ENCODE measurements at regions not wholly inside any gene's neighbourhood (a gene's known extent, or its start where the extent isn't known, plus 50 kb on each side); places are given as distances from the start of the nearest gene placed in this dataset.
"Not testable (repeated sequence)": the region's sequence is repeated elsewhere in the genome, so short reads cannot be mapped to it uniquely, and the experiment has no call there.

GRCh38 chr6:9136141-9136822 lies 700.9 kb upstream of the SLC35B3 start:
- no peaks in the 10 kb centered on the region for H3K36me3 Mint-ChIP-seq
- no peak overlapping the region for H3K27ac Mint-ChIP-seq
- no peaks in the 10 kb centered on the region for H3K27me3 Mint-ChIP-seq
- Histone ChIP-seq H3K4me3 (ENCODE audit: control insufficient read depth in 1 of 2, extremely low read depth in 1 of 2, low read length in 1 of 2) (no peak overlapping the region), H3K27me3 (replicated peaks in 1 of 2; ENCODE audit: control insufficient read depth in 2 of 2, extremely low read depth in 1 of 2, insufficient read depth in 2 of 2, low read length in 1 of 2) (no peaks in the 10 kb centered on the region), H3K27ac (ENCODE audit: low read length) (no peak overlapping the region), H3K4me1 (ENCODE audit: control insufficient read depth in 1 of 2, extremely low read depth in 1 of 2, insufficient read depth in 2 of 2, low read length in 2 of 2) (no peaks in the 10 kb centered on the region), H3K36me3 (ENCODE audit: control insufficient read depth in 2 of 2, extremely low read depth in 1 of 2, insufficient read depth in 1 of 2, low read length in 1 of 2) (no peaks in the 10 kb centered on the region), H3K9me3 (no peaks in the 10 kb centered on the region)
- peaks cover 0 to 4% (median 0%) of the 10 kb centered on the region in 3 donors for H3K9me3 Mint-ChIP-seq
- DNase-seq (no peak), ATAC-seq (replicated peaks in 1 of 4) (no peak)
- H3K4me3 Mint-ChIP-seq: no peak overlapping the region
- no peaks in the 10 kb centered on the region for H3K4me1 Mint-ChIP-seq
- 40% methylated on average over 1 of the region's 2 CpGs for WGBS (ENCODE audit: insufficient coverage)
- POLR2A ChIA-PET: no interaction called here
- CTCF ChIA-PET: no interaction called here

- CTCF ChIA-PET: no interaction called here
- 7% methylated on average over 7 of the region's 8 CpGs for WGBS (ENCODE audit: insufficient coverage)
- no peak for DNase-seq
Observed at GRCh38 chr6:9131616-9132015, 696.3 kb upstream of the SLC35B3 start.

GRCh38 chr6:9131201-9131600 lies 695.9 kb upstream of the SLC35B3 start:
- ATAC-seq (replicated peaks in 1 of 4) (no peak), DNase-seq (no peak)
- Mint-ChIP-seq H3K27ac (no peak overlapping the region), H3K4me1 (no peaks in the 10 kb centered on the region), H3K36me3 (no peaks in the 10 kb centered on the region), H3K9me3 (peaks cover 0 to 4% (median 4%) of the 10 kb centered on the region in 3 donors), H3K4me3 (no peak overlapping the region), H3K27me3 (no peaks in the 10 kb centered on the region)
- Histone ChIP-seq H3K27me3 (replicated peaks in 1 of 2; ENCODE audit: control insufficient read depth in 2 of 2, extremely low read depth in 1 of 2, insufficient read depth in 2 of 2, low read length in 1 of 2) (no peaks in the 10 kb centered on the region), H3K27ac (ENCODE audit: low read length) (no peak overlapping the region), H3K4me3 (ENCODE audit: control insufficient read depth in 1 of 2, extremely low read depth in 1 of 2, low read length in 1 of 2) (no peak overlapping the region), H3K4me1 (ENCODE audit: control insufficient read depth in 1 of 2, extremely low read depth in 1 of 2, insufficient read depth in 2 of 2, low read length in 2 of 2) (no peaks in the 10 kb centered on the region), H3K36me3 (ENCODE audit: control insufficient read depth in 2 of 2, extremely low read depth in 1 of 2, insufficient read depth in 1 of 2, low read length in 1 of 2) (no peaks in the 10 kb centered on the region), H3K9me3 (no peaks in the 10 kb centered on the region)
- no CpG with 5 or more reads among the region's 3 CpGs for WGBS (ENCODE audit: insufficient coverage)
- POLR2A ChIA-PET: interaction anchor here in 1 of 2 donors (0.5 kb wide), 1 partner anchor 224 kb away, joined by 4 read pairs; no protein-coding TSS in a partner anchor
- CTCF ChIA-PET: no interaction called here

More at GRCh38 chr6:9131616-9132015, 696.3 kb upstream of the SLC35B3 start:
- H3K9me3 ChIP-seq: no peaks in the 10 kb centered on the region
- H3K27me3 Mint-ChIP-seq: no peaks in the 10 kb centered on the region
- POLR2A ChIA-PET: interaction anchor here in 1 of 2 donors (0.5 kb wide), 1 partner anchor 224 kb away, joined by 4 read pairs; no protein-coding TSS in a partner anchor
- H3K4me1 ChIP-seq (ENCODE audit: control insufficient read depth in 1 of 2, extremely low read depth in 1 of 2, insufficient read depth in 2 of 2, low read length in 2 of 2): no peaks in the 10 kb centered on the region
- no peaks in the 10 kb centered on the region for H3K36me3 Mint-ChIP-seq
- no peaks in the 10 kb centered on the region for H3K27me3 ChIP-seq (replicated peaks in 1 of 2; ENCODE audit: control insufficient read depth in 2 of 2, extremely low read depth in 1 of 2, insufficient read depth in 2 of 2, low read length in 1 of 2)
- no peaks in the 10 kb centered on the region for H3K4me1 Mint-ChIP-seq
- no peak overlapping the region for H3K4me3 ChIP-seq (ENCODE audit: control insufficient read depth in 1 of 2, extremely low read depth in 1 of 2, low read length in 1 of 2)
- peaks cover 0 to 4% (median 4%) of the 10 kb centered on the region in 3 donors for H3K9me3 Mint-ChIP-seq
- H3K4me3 Mint-ChIP-seq: no peak overlapping the region
- H3K27ac Mint-ChIP-seq: no peak overlapping the region
- ATAC-seq (replicated peaks in 1 of 4): no peak
- H3K27ac ChIP-seq (ENCODE audit: low read length): no peak overlapping the region
- H3K36me3 ChIP-seq (ENCODE audit: control insufficient read depth in 2 of 2, extremely low read depth in 1 of 2, insufficient read depth in 1 of 2, low read length in 1 of 2): no peaks in the 10 kb centered on the region

GRCh38 chr6:9128970-9129369 lies 693.6 kb upstream of the SLC35B3 start:
- no peak overlapping the region for H3K27ac Mint-ChIP-seq
- POLR2A ChIA-PET: no interaction called here
- H3K27me3 Mint-ChIP-seq: no peaks in the 10 kb centered on the region
- no peaks in the 10 kb centered on the region for H3K36me3 ChIP-seq (ENCODE audit: control insufficient read depth in 2 of 2, extremely low read depth in 1 of 2, insufficient read depth in 1 of 2, low read length in 1 of 2)
- 63% methylated on average over 1 of the region's 2 CpGs for WGBS (ENCODE audit: insufficient coverage)
- H3K4me3 Mint-ChIP-seq: no peak overlapping the region
- CTCF ChIA-PET: interaction anchor here in 1 of 2 donors (0.6 kb wide), 1 partner anchor 15 kb away, joined by 4 read pairs; no protein-coding TSS in a partner anchor
- H3K9me3 ChIP-seq: no peaks in the 10 kb centered on the region
- H3K27me3 ChIP-seq (replicated peaks in 1 of 2; ENCODE audit: control insufficient read depth in 2 of 2, extremely low read depth in 1 of 2, insufficient read depth in 2 of 2, low read length in 1 of 2): no peaks in the 10 kb centered on the region
- H3K36me3 Mint-ChIP-seq: no peaks in the 10 kb centered on the region
- ATAC-seq (replicated peaks in 1 of 4) (no peak), DNase-seq (no peak)
- H3K27ac ChIP-seq (ENCODE audit: low read length): no peak overlapping the region
- no peaks in the 10 kb centered on the region for H3K4me1 ChIP-seq (ENCODE audit: control insufficient read depth in 1 of 2, extremely low read depth in 1 of 2, insufficient read depth in 2 of 2, low read length in 2 of 2)
- H3K9me3 Mint-ChIP-seq: peaks cover 4 to 12% (median 12%) of the 10 kb centered on the region in 3 donors
- no peak overlapping the region for H3K4me3 ChIP-seq (ENCODE audit: control insufficient read depth in 1 of 2, extremely low read depth in 1 of 2, low read length in 1 of 2)
- no peaks in the 10 kb centered on the region for H3K4me1 Mint-ChIP-seq

GRCh38 chr6:9126878-9127560 lies 691.7 kb upstream of the SLC35B3 start:
- Mint-ChIP-seq H3K27ac (no peak overlapping the region), H3K36me3 (no peaks in the 10 kb centered on the region), H3K27me3 (no peaks in the 10 kb centered on the region), H3K4me3 (no peak overlapping the region), H3K9me3 (peaks cover 4 to 12% (median 12%) of the 10 kb centered on the region in 3 donors), H3K4me1 (no peaks in the 10 kb centered on the region)
- no peak overlapping the region for H3K4me3 ChIP-seq (ENCODE audit: control insufficient read depth in 1 of 2, extremely low read depth in 1 of 2, low read length in 1 of 2)
- H3K4me1 ChIP-seq (ENCODE audit: control insufficient read depth in 1 of 2, extremely low read depth in 1 of 2, insufficient read depth in 2 of 2, low read length in 2 of 2): no peaks in the 10 kb centered on the region
- POLR2A ChIA-PET: no interaction called here
- H3K27me3 ChIP-seq (replicated peaks in 1 of 2; ENCODE audit: control insufficient read depth in 2 of 2, extremely low read depth in 1 of 2, insufficient read depth in 2 of 2, low read length in 1 of 2): no peaks in the 10 kb centered on the region
- ATAC-seq (replicated peaks in 1 of 4) (no peak), DNase-seq (no peak)
- 86% methylated on average over 5 of the region's 10 CpGs for WGBS (ENCODE audit: insufficient coverage)
- H3K27ac ChIP-seq (ENCODE audit: low read length): no peak overlapping the region
- no peaks in the 10 kb centered on the region for H3K36me3 ChIP-seq (ENCODE audit: control insufficient read depth in 2 of 2, extremely low read depth in 1 of 2, insufficient read depth in 1 of 2, low read length in 1 of 2)
- CTCF ChIA-PET: no interaction called here
- no peaks in the 10 kb centered on the region for H3K9me3 ChIP-seq

GRCh38 chr6:9126034-9126433 lies 690.7 kb upstream of the SLC35B3 start:
- not testable (repeated sequence) for DNase-seq; ATAC-seq (replicated peaks in 1 of 4)

More at GRCh38 chr6:9126034-9126433, 690.7 kb upstream of the SLC35B3 start:
- H3K4me3 Mint-ChIP-seq; H3K36me3 Mint-ChIP-seq; H3K27ac Mint-ChIP-seq; H3K36me3 ChIP-seq (ENCODE audit: control insufficient read depth in 2 of 2, extremely low read depth in 1 of 2, insufficient read depth in 1 of 2, low read length in 1 of 2); POLR2A ChIA-PET; H3K9me3 ChIP-seq; H3K27ac ChIP-seq (ENCODE audit: low read length); H3K4me3 ChIP-seq (ENCODE audit: control insufficient read depth in 1 of 2, extremely low read depth in 1 of 2, low read length in 1 of 2); CTCF ChIA-PET; H3K27me3 ChIP-seq (replicated peaks in 1 of 2; ENCODE audit: control insufficient read depth in 2 of 2, extremely low read depth in 1 of 2, insufficient read depth in 2 of 2, low read length in 1 of 2); H3K4me1 Mint-ChIP-seq; H3K27me3 Mint-ChIP-seq; H3K4me1 ChIP-seq (ENCODE audit: control insufficient read depth in 1 of 2, extremely low read depth in 1 of 2, insufficient read depth in 2 of 2, low read length in 2 of 2): not testable (repeated sequence)
- H3K9me3 Mint-ChIP-seq: peaks cover 4 to 12% (median 12%) of the 10 kb centered on the region in 3 donors
- WGBS (ENCODE audit: insufficient coverage): no CpG with 5 or more reads among the region's 10 CpGs
